Middle frontal gyrus (tissue), 1 donor: ENCODE measurements at regions not wholly inside any gene's neighbourhood (a gene's known extent, or its start where the extent isn't known, plus 50 kb on each side); places are given as distances from the start of the nearest gene placed in this dataset.
"Not testable (repeated sequence)": the region's sequence is repeated elsewhere in the genome, so short reads cannot be mapped to it uniquely, and the experiment has no call there.

Experiments
- DNase-seq: peaks from one replicate; pipeline ENCODE4 v3.0.0-alpha.2; 2015; ENCODE audit warnings: low spot score; ENCODE audit errors: extremely low spot score

DNA sequence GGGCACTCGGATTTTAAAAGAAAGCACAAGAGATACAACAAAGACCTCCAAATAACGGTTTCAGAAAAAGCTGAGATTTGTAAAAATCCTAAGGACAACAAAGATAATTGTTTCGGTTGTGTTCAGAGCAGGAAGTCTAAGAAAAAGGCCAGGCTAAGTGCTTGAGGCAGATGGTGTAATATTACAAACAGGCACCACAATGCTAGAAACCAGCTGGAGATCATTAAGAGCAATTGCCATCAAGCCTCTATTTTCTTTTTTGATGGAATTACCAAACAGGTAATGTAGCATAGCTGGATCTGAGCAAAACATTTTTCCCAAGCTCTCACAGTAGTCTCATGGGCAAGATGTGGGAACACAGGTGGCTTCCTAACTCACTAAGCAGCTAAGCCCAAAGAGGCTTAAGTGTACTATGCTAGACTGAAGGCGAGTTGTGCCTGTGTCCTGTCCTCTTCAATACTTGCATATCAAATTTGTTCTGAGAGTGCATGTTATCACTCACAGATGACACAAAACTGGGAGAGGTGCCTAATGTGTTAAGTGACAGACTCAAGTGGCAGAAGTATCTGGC lies 161.6 kb downstream of the GLUL start:
- DNase-seq = no peak

- no peak for DNase-seq
Measured at GRCh38 chr1:182229451-182229850, 162.1 kb downstream of the GLUL start.

DNA sequence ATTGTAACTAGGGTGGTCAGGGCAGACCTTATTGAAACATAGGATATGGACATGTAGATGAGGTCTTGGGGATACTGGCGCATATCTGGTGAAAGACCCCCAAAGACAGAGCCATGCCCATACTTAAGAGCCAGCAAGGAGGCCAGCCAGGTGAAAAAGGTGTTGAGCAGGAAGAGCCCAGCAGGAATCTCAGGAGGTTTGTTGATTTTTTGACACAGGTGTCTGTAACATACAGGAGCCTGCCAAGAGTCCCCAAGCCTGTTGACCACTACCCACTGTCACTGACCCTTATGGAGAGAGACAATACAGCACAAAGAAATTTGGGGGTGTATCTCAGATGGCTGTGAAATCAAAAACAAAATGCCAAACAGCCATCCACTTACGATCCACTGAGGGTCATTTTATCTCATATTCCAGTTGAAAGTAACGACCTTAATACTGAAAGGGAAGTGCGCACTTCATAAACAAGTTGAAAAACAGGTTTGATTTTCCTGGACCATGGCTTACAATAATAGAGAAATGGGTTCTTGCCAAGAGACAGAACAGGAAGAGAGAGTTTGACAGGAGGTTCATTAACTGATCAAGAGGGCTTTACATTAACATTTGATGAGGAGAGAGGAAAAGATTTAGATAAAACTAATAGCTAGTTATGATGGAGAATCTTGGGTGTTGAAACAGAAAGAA lies 163.6 kb downstream of the GLUL start:
- DNase-seq = no peak

DNA sequence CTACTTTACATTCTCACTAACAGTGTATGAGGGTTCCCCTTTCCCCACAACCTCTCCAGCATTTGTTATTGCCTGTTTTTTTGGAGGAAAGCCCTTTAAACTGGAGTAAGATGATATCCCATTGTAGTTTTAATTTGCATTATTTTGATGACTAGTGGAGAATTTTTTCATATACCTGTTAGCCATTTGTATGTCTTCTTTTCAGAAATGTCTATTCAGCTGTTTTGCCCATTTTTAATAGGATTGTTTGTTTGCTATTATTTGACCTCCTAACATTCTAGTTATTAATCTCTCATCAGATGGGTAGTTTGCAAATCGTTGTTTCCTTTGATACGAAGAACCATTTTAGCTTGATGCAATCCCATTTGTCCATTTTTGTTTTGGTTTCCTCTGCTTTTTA lies 165.0 kb downstream of the GLUL start:
- no peak for DNase-seq

- not testable (repeated sequence) for DNase-seq
Measured at GRCh38 chr1:182225755-182226154, 164.2 kb upstream of the ZNF648 start.

DNA sequence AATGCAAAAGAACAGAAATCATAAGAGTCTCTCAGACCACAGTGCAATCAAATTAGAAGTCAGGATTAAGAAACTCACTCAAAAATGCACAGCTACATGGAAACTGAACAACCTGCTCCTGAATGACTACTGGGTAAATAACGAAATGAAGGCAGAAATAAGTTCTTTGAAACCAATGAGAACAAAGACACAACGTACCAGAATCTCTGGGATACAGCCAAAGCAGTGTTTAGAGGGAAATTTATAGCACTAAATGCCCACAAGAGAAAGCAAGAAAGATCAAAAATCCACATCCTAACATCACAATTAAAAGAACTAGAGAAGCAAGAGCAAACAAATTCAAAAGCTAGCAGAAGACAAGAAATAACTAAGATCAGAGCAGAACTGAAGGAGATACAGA lies 160.5 kb upstream of the ZNF648 start:
- DNase-seq = not testable (repeated sequence)

DNA sequence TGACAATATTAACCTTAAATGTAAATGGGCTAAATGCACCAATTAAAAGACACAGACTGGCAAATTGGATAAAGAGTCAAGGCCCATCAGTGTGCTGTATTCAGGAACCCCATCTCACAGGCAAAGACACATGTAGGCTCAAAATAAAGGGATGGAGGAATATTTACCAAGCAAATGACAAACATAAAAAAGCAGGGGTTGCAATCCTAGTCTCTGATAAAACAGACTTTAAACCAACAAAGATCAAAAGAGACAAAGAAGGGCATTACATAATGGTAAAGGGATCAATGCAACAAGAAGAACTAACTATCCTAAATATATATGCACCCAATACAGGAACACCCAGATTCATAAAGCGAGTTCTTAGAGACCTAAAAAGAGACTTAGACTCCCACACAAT lies 159.9 kb upstream of the ZNF648 start:
- not testable (repeated sequence) for DNase-seq

- DNase-seq = no peak
Measured at GRCh38 chr1:182217967-182218366, 156.5 kb upstream of the ZNF648 start.

DNA sequence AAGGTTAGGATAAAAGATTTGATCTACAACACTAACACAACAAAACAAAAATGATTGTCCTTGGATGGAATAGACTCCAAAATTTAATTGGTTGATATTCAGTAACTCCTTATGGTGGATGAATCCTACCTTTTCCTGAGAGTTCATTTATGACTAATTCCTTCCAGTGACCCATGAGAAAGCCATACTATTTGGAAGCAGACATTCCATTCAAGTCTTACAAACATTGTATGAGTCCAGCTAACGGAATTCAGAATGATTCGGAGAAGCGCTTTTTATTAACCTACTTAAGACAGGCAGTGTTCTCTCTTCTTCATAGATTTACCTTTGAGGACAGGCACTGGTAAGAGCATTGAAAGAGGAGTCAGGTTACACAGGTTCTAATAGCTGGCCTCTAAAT lies 155.6 kb upstream of the ZNF648 start:
- no peak for DNase-seq

DNA sequence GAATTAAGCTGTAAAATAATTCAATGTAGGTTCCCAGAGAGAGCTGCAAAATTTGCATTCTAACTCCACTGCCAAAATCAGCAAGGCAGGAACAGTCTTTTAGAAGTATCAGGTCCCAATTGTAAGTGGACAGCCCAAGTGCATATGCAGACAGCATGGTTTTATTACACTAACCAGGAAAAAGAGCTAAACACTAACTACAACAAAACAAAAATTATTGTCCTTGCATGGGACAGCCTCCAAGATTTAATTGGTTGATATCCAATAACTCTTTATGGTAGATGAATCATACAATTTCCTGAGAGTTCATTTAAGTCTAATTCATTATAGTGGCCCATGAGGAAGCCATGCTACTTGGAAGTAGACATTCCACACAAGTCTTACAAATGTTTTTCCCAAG lies 154.3 kb upstream of the ZNF648 start:
- DNase-seq = no peak

DNA sequence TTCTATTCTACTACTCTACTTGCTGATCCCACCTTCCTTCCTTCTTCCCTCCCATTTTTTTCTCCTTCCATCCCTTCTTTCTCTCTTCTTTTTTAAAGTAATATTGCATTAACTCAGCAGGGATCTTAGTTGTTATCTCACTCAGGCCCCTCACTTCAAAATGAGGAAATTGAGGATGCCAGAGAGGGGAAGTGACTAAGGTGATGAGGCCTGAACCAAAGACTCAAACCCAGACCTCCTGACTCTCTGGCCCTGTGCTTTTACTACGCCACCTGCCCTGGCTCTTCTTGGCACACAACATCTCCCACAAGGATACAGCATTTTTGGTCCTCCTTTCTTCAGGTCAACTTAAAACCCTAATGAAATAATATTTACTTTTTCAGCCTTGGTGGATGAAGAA lies 151.7 kb upstream of the ZNF648 start:
- DNase-seq = no peak

DNA sequence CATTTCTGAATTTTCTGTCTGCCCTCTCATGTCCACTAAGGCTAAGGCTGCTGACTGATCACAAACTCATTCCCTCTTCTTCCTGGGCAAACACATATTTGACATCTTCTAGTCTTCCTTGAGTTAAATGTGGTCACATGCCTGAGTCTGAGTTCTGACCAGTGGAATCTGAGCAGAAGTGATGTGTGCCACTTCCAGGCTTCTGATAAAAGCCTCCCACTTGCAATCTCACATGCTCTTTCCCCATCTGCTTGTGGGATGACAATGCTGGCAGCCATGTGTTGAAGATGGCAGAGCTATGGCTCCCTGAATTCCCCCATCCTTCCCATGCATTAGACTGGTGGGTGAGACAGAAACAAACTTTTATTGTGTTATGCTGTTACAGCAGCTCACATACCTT lies 149.9 kb upstream of the ZNF648 start:
- DNase-seq = no peak

GRCh38 chr1:182210417-182210816 lies 148.9 kb upstream of the ZNF648 start:
- no peak for DNase-seq

- DNase-seq = no peak
Measured at GRCh38 chr1:182207300-182207699, 145.8 kb upstream of the ZNF648 start.

DNA sequence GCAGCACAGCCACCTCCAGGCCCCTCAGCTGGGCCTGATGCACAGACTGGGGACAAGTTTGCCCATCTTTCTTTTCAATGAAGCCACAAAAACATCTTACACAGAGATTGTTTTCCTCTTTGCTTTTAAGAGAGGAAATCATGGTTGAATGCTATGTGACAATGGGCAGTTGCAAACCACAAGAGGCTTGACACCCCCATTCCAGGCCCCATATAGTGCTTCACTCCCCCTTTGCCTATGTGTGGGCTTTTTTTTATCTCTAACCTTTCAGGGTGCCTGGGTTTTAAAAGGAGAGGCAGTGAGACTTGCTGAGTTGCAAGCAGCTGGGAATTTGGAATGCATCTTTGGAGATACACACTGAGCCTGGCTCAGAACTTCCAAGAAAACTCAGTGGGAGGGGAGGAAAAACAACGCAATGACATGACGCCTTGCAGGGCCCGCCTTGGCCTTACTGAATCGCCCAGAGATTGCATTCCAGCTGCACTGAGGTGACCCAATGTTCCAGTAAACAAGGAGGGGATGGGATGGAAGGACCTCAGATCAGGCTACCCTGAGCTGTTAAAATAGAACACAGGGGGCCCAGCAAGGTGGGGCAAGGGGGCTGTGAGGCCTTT lies 145.2 kb upstream of the ZNF648 start:
- no peak for DNase-seq

DNA sequence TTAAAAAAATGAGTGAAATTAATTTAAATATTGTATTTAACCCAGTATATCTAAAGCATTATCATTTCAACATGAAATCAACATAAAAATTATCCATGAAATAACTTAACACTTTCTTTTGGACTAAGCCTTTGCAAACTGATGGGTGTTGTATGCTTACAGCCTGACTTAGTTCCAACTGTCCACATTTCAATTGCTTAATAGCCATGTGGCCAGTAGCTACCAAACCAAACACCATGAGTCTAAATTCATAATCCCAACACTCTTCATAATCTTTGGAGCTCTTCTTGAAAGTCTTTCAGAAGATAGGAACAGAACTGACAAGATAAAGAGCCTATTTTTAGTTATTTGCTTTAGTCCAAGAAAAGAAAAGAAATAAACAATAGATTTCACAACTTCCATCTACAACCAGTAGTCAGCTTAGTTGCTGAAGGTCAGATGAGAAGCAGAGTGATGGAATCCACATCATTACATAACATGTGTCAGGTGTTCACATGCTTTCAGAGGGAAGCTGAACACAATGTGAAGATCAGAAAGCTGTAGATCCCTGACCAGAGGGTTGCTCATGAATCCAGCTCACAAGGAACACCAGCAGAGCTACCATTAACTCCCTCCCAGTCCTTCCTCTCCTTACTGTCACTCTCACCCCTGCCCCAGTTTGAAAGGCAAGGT lies 144.0 kb upstream of the ZNF648 start:
- no peak for DNase-seq

- DNase-seq = no peak
Measured at GRCh38 chr1:182203191-182203875, 141.8 kb upstream of the ZNF648 start.

DNA sequence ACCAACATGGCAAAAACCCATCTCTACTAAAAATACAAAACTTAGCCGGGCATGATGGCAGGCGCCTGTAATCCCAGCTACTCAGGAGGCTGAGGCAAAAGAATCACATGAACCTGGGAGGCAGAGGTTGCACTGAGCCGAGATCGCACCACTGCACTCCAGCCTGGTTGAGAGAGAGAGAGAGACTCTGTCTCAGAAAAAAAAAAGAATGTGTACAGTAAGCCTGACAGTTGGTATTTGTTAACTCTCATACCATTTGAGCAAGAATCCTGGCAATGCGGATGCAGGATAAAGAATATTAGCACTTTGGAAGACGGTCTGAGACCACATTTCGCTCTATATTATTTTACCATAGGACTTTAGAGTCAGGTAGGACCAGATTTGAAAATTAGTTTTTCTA lies 140.0 kb upstream of the ZNF648 start:
- DNase-seq = not testable (repeated sequence)

DNA sequence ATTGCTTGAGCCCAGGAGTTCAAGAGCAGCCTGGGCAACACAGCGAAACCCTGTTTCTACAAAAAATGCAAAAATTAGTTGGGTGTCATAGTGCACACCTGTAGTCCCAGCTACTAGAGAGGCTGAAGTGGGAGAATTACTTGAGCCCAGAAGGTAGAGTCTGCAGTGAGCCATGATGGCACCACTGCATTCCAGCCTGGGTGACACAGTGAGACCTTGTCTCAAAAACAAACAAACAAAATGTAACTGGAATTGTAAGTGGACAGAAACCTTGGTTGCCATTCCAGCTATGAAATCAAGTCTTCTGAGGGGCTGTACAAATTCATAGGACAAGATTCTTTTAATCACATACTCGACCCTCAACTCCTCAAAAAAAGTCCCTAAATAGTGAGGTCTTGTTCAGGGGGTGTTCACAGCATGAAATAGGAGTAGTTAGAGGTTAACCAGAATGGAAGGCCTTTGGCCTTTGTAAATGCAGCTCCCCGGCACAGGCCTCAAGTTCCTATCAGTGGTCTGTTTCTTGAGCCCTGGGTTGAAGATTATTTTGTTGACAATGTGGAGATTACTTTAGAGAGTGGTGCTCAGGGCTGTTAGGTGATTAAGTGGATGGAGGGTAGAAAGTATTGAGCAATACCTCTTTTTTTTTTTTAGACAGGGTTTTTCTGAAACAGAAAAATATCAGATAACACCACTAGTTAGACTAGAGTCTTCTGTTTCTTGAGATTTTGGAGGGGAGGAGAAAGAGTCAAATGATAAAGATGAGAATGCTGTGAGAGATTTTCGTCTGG lies 138.7 kb upstream of the ZNF648 start:
- no peak for DNase-seq

- DNase-seq = no peak
Measured at GRCh38 chr1:182198006-182198605, 136.6 kb upstream of the ZNF648 start.
